Upper lobe of left lung (tissue), 4 donors: ENCODE measurements at regions not wholly inside any gene's neighbourhood (a gene's known extent, or its start where the extent isn't known, plus 50 kb on each side); places are given as distances from the start of the nearest gene placed in this dataset.

Experiments
- POLR2A ChIP-seq, 4 donors: fragments of 450-650 bp; IDR thresholded peaks; one replicate each; pipeline ENCODE4 v1.5.1; 2016 to 2017; ENCODE audit warnings: antibody characterized with exemption in 4 of 4, mild to moderate bottlenecking in 2 of 4
- POLR2AphosphoS5 ChIP-seq, 2 donors: sonication (generic); formaldehyde crosslinking; IDR thresholded peaks; one replicate each; pipeline ENCODE4 v1.5.1; 2017; ENCODE audit warnings: antibody characterized with exemption in 2 of 2

- TF ChIP-seq POLR2AphosphoS5 (IDR thresholded peaks at IDR 0.05) (no peak), POLR2A (IDR thresholded peaks at IDR 0.05) (no peak)
These were observed 240.9 kb upstream of the RREB1 start for GRCh38 chr6:6866656-6867403.
